Lung (tissue), 11 donors: ENCODE measurements at regions not wholly inside any gene's neighbourhood (a gene's known extent, or its start where the extent isn't known, plus 50 kb on each side); places are given as distances from the start of the nearest gene placed in this dataset.

ENCODE experiments used
- ATAC-seq: fragments of 200-7000 bp; cut with Tn5 transposase; one replicate; pipeline ENCODE4 v1.9.1; 2020; ENCODE audit warnings: moderate number of reproducible peaks; ENCODE audit not compliant: insufficient read depth, low FRiP score
- DNase-seq, 3 donors: peaks; one replicate each; pipeline ENCODE4 v3.0.0-alpha.2; 2013 to 2017
- H3K27ac ChIP-seq, 2 donors: one replicate each; pipeline ENCODE4 v1.5.1; 2013; ENCODE audit warnings: mild to moderate bottlenecking in 2 of 2, moderate library complexity in 2 of 2, control low read depth in 1 of 2, inconsistent platforms in 1 of 2, low read depth in 1 of 2, low read length in 1 of 2
- H3K27me3 ChIP-seq, 3 donors: one replicate each; pipeline ENCODE4 v1.5.1; 2013; ENCODE audit warnings: low read length in 2 of 3; ENCODE audit not compliant: control insufficient read depth in 3 of 3, insufficient read depth in 3 of 3
- H3K36me3 ChIP-seq, 4 donors: one replicate each; pipeline ENCODE4 v1.5.1; 2013; ENCODE audit warnings: low read length in 4 of 4, mild to moderate bottlenecking in 1 of 4, moderate library complexity in 1 of 4; ENCODE audit not compliant: control insufficient read depth in 4 of 4, insufficient read depth in 4 of 4
- H3K4me1 ChIP-seq, 5 donors: one replicate each; pipeline ENCODE4 v1.5.1; 2013; ENCODE audit warnings: low read length in 5 of 5, mild to moderate bottlenecking in 2 of 5, moderate library complexity in 1 of 5; ENCODE audit not compliant: control insufficient read depth in 5 of 5, insufficient read depth in 5 of 5
- H3K4me3 ChIP-seq: one replicate; pipeline ENCODE4 v1.5.1; 2013; ENCODE audit warnings: mild to moderate bottlenecking, control low read depth, moderate library complexity
- H3K9ac ChIP-seq, 2 donors: one replicate each; pipeline ENCODE4 v1.5.1; 2013; ENCODE audit warnings: low read length in 2 of 2, control low read depth in 1 of 2; ENCODE audit not compliant: insufficient read depth in 1 of 2
- H3K9me3 ChIP-seq, 4 donors: one replicate each; pipeline ENCODE4 v1.5.1; 2013; ENCODE audit warnings: low read length in 3 of 4, mild to moderate bottlenecking in 1 of 4, moderate library complexity in 1 of 4; ENCODE audit not compliant: control insufficient read depth in 4 of 4, insufficient read depth in 3 of 4
- CTCF ChIP-seq: IDR thresholded peaks from 2 replicates; pipeline ENCODE4 v1.5.1; 2012; ENCODE audit warnings: mild to moderate bottlenecking; ENCODE audit errors: control extremely low read depth, extremely low read depth
- WGBS, 2 donors: extraction: QIAGEN DNeasy Blood & Tissue Kit; methylation state at CpG; one replicate each; pipeline ENCODE4 v1.1.7; 2013; 5-methylcytosine and 5-hydroxymethylcytosine counted together
- donor health status: control.
- donor health status: control.
- donor health status: Bipolar disorder and iron deficiency.
- donor health status: healthy.
- donor health status: DM: yes; HTN: yes; CAD: no.

- H3K4me1 ChIP-seq, result no peaks in the 10 kb centered on the region
- DNase-seq (no peak), ATAC-seq (no peak)
- no peak overlapping the region for H3K27ac ChIP-seq
- no peaks in the 10 kb centered on the region for H3K27me3 ChIP-seq
- no peaks in the 10 kb centered on the region for H3K36me3 ChIP-seq
- no peak overlapping the region for H3K9ac ChIP-seq
- H3K9me3 ChIP-seq, result peaks cover 0 to 2% (median 0%) of the 10 kb centered on the region in 4 donors
- no peak overlapping the region for H3K4me3 ChIP-seq
- 85 to 92% methylated on average over 32 of the region's 32 CpGs for WGBS, 2 donors
- no peak for TF ChIP-seq CTCF
Observed at GRCh38 chr22:48613566-48614200, 1214.0 kb downstream of the BRD1 start.

GRCh38 chr22:48612077-48612995, 1215.3 kb downstream of the BRD1 start:
- no peak for TF ChIP-seq CTCF
- Histone ChIP-seq H3K27me3 (no peaks in the 10 kb centered on the region), H3K4me1 (no peaks in the 10 kb centered on the region), H3K36me3 (no peaks in the 10 kb centered on the region), H3K9ac (no peak overlapping the region), H3K4me3 (no peak overlapping the region), H3K27ac (no peak overlapping the region), H3K9me3 (peaks cover 0 to 4% (median 0%) of the 10 kb centered on the region in 4 donors)
- DNase-seq (no peak), ATAC-seq (no peak)
- WGBS, 2 donors, result 88 to 89% methylated on average over 33 of the region's 33 CpGs

GRCh38 chr22:48609279-48609865, 1218.3 kb downstream of the BRD1 start:
- no peak overlapping the region for H3K4me3 ChIP-seq
- DNase-seq (no peak), ATAC-seq (no peak)
- H3K27me3 ChIP-seq, result no peaks in the 10 kb centered on the region
- 95 to 96% methylated on average over 22 of the region's 22 CpGs for WGBS, 2 donors
- H3K9me3 ChIP-seq, result peaks cover 0 to 6% (median 0%) of the 10 kb centered on the region in 4 donors
- H3K9ac ChIP-seq, result no peak overlapping the region
- H3K36me3 ChIP-seq, result no peaks in the 10 kb centered on the region
- no peak overlapping the region for H3K27ac ChIP-seq
- no peaks in the 10 kb centered on the region for H3K4me1 ChIP-seq
- TF ChIP-seq CTCF, result no peak
